Prostate gland (tissue), 2 donors: ENCODE measurements at regions not wholly inside any gene's neighbourhood (a gene's known extent, or its start where the extent isn't known, plus 50 kb on each side); places are given as distances from the start of the nearest gene placed in this dataset.

Source experiments
- DNase-seq: peaks from one replicate; pipeline ENCODE4 v3.0.0-alpha.2; 2019; ENCODE audit warnings: low spot score
- H3K27ac ChIP-seq, 2 donors: fragments of 200-600 bp; sonication (generic); 2 replicates each; pipeline ENCODE4 v1.5.1; 2017 to 2019
- H3K27me3 ChIP-seq: fragments of 200-600 bp; sonication (generic); replicated peaks from 2 replicates; pipeline ENCODE4 v1.5.1; 2019; ENCODE audit not compliant: insufficient read depth
- H3K36me3 ChIP-seq, 2 donors: fragments of 200-600 bp; sonication (generic); 1 replicate in 1 of 2; 2 replicates in 1 of 2; pipeline versions ENCODE4 v1.5.1 to v1.8.1; 2017 to 2019
- H3K4me1 ChIP-seq: fragments of 200-600 bp; sonication (generic); replicated peaks from 2 replicates; pipeline ENCODE4 v1.5.1; 2019
- H3K4me3 ChIP-seq, 2 donors: fragments of 200-600 bp; sonication (generic); 2 replicates each; pipeline ENCODE4 v1.5.1; 2017 to 2019
- H3K9me3 ChIP-seq: fragments of 200-600 bp; sonication (generic); 2 replicates; pipeline ENCODE4 v1.5.1; 2017
- POLR2A ChIP-seq: fragments of 450-650 bp; IDR thresholded peaks from one replicate; pipeline ENCODE4 v1.6.1; 2016; ENCODE audit warnings: antibody characterized with exemption, mild to moderate bottlenecking
- POLR2AphosphoS5 ChIP-seq: sonication (generic); formaldehyde crosslinking; IDR thresholded peaks from one replicate; pipeline ENCODE4 v1.6.1; 2017; ENCODE audit warnings: antibody characterized with exemption
- WGBS: methylation state at CpG from one replicate; pipeline ENCODE4 v1.1.5; 2018; 5-methylcytosine and 5-hydroxymethylcytosine counted together
- intact Hi-C: fragments of 100-400 bp; cut with DNase I; formaldehyde crosslinking; loops from one replicate; pipeline ENCODE4 v1.14.2; 2022
- TF ChIP-seq, protein P1 (sequence below), 4 experiments: fragments of 200-600 bp in 2 of 4; fragments of 450-650 bp in 2 of 4; sonication (generic) in 2 of 4; IDR thresholded peaks; 1 replicate in 3 of 4; 2 replicates in 1 of 4; pipeline ENCODE4 v1.5.1; 2016 to 2019; ENCODE audit warnings: antibody characterized with exemption in 4 of 4, mild to moderate bottlenecking in 2 of 4, moderate library complexity in 2 of 4

DNA sequence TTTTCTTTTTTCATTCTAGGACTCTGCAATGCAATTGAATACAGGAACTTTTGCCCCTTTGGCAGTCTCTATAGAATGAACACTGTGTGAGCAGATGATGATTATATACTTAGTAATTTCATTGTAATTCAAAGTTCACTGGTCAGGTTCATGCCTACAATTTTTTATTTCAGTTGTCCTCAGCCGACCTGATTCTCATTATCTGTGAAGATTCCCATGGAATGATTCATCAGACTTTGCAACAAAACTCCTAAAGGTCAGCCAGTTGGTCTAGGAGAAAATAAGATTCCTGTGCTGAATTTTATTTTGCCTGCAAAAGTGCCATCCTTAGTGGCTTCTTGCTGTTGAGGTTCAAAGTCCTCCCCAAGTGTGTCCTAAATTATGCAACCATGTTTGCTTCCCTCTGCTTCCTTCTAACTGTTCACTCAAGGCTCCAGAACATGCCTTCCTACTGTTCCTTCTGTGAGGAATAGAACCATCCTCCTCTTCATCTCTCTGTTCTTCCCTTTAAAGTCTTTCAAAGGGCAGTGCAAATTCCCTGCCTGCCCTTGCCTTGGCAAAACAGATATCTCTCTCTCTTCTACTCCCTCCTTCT, 194.2 kb upstream of the CNR1 start:
- Histone ChIP-seq H3K9me3 (no peaks in the 10 kb centered on the region), H3K4me1 (no peaks in the 10 kb centered on the region), H3K27ac (no peak overlapping the region), H3K4me3 (no peak overlapping the region), H3K27me3 (no peaks in the 10 kb centered on the region), H3K36me3 (no peaks in the 10 kb centered on the region)
- intact Hi-C loops: no loop called here
- no peak for DNase-seq
- 52% methylated on average over 1 of the region's 1 CpG for WGBS
- no peak for TF ChIP-seq POLR2AphosphoS5
- TF ChIP-seq POLR2A: no peak
- TF ChIP-seq, protein P1, sequence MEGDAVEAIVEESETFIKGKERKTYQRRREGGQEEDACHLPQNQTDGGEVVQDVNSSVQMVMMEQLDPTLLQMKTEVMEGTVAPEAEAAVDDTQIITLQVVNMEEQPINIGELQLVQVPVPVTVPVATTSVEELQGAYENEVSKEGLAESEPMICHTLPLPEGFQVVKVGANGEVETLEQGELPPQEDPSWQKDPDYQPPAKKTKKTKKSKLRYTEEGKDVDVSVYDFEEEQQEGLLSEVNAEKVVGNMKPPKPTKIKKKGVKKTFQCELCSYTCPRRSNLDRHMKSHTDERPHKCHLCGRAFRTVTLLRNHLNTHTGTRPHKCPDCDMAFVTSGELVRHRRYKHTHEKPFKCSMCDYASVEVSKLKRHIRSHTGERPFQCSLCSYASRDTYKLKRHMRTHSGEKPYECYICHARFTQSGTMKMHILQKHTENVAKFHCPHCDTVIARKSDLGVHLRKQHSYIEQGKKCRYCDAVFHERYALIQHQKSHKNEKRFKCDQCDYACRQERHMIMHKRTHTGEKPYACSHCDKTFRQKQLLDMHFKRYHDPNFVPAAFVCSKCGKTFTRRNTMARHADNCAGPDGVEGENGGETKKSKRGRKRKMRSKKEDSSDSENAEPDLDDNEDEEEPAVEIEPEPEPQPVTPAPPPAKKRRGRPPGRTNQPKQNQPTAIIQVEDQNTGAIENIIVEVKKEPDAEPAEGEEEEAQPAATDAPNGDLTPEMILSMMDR (IDR thresholded peaks at IDR 0.05): no peak

DNA sequence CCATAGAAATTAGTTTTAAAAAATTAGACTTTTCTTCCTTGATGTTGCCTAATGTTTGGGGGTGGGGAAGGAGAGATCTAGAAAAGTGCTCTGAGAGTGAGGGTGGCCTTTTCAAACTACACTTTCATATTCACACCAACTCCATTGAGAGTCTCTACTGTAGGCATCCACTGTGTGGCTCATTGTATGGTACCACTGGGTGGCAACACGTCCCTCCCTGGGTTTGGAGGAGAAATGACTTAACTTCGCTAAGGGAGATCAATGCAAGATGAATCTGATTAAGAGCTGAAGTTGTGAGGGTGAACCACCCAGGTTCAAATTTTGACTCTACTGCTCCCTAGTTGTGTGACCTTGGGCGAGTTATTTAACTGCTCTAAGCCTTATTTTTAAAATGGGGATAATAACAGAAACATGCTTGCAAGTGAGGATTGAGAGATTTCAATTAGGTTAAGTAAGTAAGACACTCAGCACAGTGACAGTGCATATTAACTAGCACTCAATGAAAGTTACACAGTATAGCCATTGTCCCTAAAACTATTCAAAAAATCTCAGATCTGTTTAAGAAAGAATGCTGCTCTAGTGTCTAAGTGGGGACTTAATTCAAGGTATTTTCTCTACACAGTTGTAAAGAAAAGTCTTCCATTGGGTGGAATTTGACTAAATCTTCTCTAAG, 193.5 kb upstream of the CNR1 start:
- TF ChIP-seq, protein P1 (IDR thresholded peaks at IDR 0.05): no peak
- TF ChIP-seq POLR2AphosphoS5 (no peak), POLR2A (no peak)
- no peaks in the 10 kb centered on the region for H3K36me3 ChIP-seq
- no peaks in the 10 kb centered on the region for H3K27me3 ChIP-seq
- intact Hi-C loops: no loop called here
- H3K4me3 ChIP-seq: no peak overlapping the region
- no peaks in the 10 kb centered on the region for H3K4me1 ChIP-seq
- no peak for DNase-seq
- H3K9me3 ChIP-seq: no peaks in the 10 kb centered on the region
- no peak overlapping the region for H3K27ac ChIP-seq
- WGBS: 72% methylated on average over 3 of the region's 3 CpGs

DNA sequence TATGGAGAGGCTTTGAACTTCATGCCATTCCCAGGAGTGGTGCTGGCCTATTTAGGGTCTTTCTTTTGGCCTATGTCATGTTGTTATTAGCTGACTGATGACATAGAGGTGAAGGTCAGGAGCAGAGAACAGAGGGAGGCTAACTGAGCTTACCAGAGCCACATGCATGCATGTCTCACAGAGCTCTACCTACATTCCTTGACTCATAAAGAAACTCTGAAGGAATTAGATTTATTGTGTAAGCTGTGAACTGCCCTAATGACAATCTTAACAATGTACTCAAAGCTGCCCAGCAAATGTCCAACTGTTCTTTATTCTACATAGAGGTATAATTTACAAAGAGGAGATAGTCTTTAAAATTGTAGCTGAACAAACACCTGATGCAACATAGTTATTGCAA, 192.7 kb upstream of the CNR1 start:
- Histone ChIP-seq H3K4me1 (no peaks in the 10 kb centered on the region), H3K9me3 (no peaks in the 10 kb centered on the region), H3K27me3 (no peaks in the 10 kb centered on the region), H3K36me3 (no peaks in the 10 kb centered on the region), H3K27ac (no peak overlapping the region), H3K4me3 (no peak overlapping the region)
- intact Hi-C loops: no loop called here
- DNase-seq: no peak
- TF ChIP-seq POLR2A (no peak), POLR2AphosphoS5 (no peak)
- TF ChIP-seq, protein P1 (IDR thresholded peaks at IDR 0.05): no peak

DNA sequence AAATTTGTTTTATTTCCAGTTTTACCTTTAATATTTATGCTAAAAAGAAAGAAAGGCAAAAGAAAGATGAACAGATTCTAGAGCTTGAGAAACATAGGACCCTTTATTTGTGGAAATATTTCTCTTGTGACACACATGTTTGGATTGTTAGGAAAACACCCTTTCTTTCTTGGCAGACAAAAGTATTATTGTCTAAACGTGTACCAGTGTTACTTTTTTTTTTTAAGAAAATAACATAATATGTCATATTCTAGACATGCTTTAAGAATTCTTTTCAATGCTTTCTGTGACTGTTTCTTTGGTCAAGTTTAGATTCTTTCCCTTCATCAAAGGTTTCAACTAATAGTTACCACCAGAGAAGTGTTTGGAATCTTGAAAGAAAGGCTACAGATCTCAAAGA, 183.4 kb upstream of the CNR1 start:
- 11% methylated on average over 1 of the region's 1 CpG for WGBS
- intact Hi-C loops: no loop called here
- Histone ChIP-seq H3K27ac (no peak overlapping the region), H3K27me3 (no peaks in the 10 kb centered on the region), H3K4me3 (no peak overlapping the region), H3K9me3 (no peaks in the 10 kb centered on the region), H3K4me1 (no peaks in the 10 kb centered on the region), H3K36me3 (no peaks in the 10 kb centered on the region)
- no peak for DNase-seq
- no peak for TF ChIP-seq POLR2A
- TF ChIP-seq POLR2AphosphoS5: no peak
- TF ChIP-seq, protein P1 (IDR thresholded peaks at IDR 0.05): no peak

DNA sequence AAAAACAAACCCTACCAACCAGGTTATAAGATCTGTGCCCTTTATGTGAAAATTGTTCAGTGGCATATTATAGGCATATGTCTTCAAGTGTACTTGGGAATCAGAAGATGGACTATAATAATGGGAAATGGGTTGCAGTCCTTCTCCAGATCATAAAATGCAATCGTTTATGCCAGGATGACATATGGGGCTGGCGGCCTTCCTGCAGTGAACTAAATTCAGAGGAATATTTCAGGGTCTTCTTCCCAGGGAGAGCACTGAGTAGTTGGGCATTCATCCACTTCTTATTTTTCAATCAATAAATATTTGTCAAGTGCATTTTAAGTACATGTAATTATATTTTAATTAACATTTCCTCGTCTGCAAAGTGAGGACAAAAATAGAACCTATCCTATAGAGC, 176.2 kb upstream of the CNR1 start:
- WGBS: 70% methylated on average over 3 of the region's 3 CpGs
- H3K4me3 ChIP-seq: no peak overlapping the region
- intact Hi-C loops: no loop called here

More for the DNA sequence above, 176.2 kb upstream of the CNR1 start:
- no peaks in the 10 kb centered on the region for H3K9me3 ChIP-seq
- no peaks in the 10 kb centered on the region for H3K27me3 ChIP-seq
- H3K27ac ChIP-seq: no peak overlapping the region
- no peaks in the 10 kb centered on the region for H3K36me3 ChIP-seq
- no peak for TF ChIP-seq POLR2A
- TF ChIP-seq POLR2AphosphoS5: no peak
- TF ChIP-seq, protein P1 (IDR thresholded peaks at IDR 0.05): no peak
- no peak for DNase-seq
- H3K4me1 ChIP-seq: no peaks in the 10 kb centered on the region
